Dendritic cell treated with granulocyte-macrophage colony-stimulating factor and Interleukin-4, amounts not matched to agents 40 ng/mL and 50 ng/mL, for 4 days (primary cell): ENCODE measurements at regions not wholly inside any gene's neighbourhood (a gene's known extent, or its start where the extent isn't known, plus 50 kb on each side); places are given as distances from the start of the nearest gene placed in this dataset.

Experiments
- H3K27ac Mint-ChIP-seq: one replicate; pipeline ENCODE4 v1.8.0; 2022; ENCODE audit warnings: mild to moderate bottlenecking, mixed read lengths
- H3K27me3 Mint-ChIP-seq: one replicate; pipeline ENCODE4 v1.8.0; 2022; ENCODE audit warnings: mild to moderate bottlenecking, mixed read lengths
- H3K36me3 Mint-ChIP-seq: one replicate; pipeline ENCODE4 v1.8.0; 2022; ENCODE audit warnings: low read depth, mixed read lengths
- H3K4me1 Mint-ChIP-seq: one replicate; pipeline ENCODE4 v1.8.0; 2022; ENCODE audit warnings: low read depth, mixed read lengths
- H3K4me3 Mint-ChIP-seq: one replicate; pipeline ENCODE4 v1.8.0; 2022; ENCODE audit warnings: mild to moderate bottlenecking, moderate library complexity, mixed read lengths
- H3K9me3 Mint-ChIP-seq: one replicate; pipeline ENCODE4 v1.8.0; 2022; ENCODE audit warnings: mixed read lengths
- intact Hi-C: fragments of 100-400 bp; cut with micrococcal nuclease; formaldehyde crosslinking; loops from one replicate; pipeline ENCODE4 v1.15.0; 2022

DNA sequence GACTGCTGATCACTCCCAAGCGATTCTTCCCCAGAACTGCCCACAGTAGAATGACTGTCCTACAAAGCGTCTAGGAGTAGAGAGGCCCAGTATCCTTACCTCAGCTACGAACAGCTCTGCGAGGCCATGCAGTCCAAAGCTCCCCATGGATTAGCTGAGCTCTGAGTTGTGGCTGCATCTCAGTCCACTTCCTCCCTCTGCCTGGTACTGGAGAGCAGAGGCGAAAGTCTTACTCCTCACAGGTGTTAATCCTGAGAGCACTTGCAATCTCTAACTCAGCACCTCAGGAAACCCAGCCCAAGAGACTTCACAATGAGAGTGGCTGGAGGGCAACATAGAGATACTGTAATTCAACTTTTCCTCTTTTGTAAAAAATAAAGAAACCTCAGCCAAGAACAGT lies 493.1 kb downstream of the BCAT1 start:
- intact Hi-C loops: no loop called here

DNA sequence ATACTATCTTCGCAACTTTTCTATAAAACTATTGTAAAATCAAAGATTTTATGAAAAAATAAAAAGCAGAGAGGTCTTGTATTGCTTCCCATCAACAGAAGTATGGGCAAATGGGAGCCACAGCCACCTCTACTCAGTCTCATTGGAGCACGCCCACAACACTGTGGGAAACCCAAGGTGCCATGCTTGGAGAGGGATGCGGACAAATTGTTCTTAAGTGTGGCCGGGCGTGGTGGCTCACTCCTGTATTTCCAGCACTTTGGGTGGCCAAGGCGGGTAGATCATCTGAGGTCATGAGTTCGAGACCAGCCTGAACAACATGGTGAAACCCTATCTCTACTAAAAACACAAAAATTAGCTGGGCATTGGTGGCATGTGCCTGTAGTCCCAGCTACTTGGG lies 498.2 kb upstream of the SOX5 start:
- no peak overlapping the region for H3K27ac Mint-ChIP-seq
- no peaks in the 10 kb centered on the region for H3K9me3 Mint-ChIP-seq
- no peaks in the 10 kb centered on the region for H3K4me1 Mint-ChIP-seq
- no peaks in the 10 kb centered on the region for H3K36me3 Mint-ChIP-seq
- H3K27me3 Mint-ChIP-seq: no peaks in the 10 kb centered on the region
- no peak overlapping the region for H3K4me3 Mint-ChIP-seq
- intact Hi-C loops: no loop called here

More for the DNA sequence above, 493.1 kb downstream of the BCAT1 start:
- no peaks in the 10 kb centered on the region for H3K27me3 Mint-ChIP-seq
- no peaks in the 10 kb centered on the region for H3K36me3 Mint-ChIP-seq
- no peaks in the 10 kb centered on the region for H3K4me1 Mint-ChIP-seq
- H3K27ac Mint-ChIP-seq: no peak overlapping the region
- no peak overlapping the region for H3K4me3 Mint-ChIP-seq
- H3K9me3 Mint-ChIP-seq: no peaks in the 10 kb centered on the region

DNA sequence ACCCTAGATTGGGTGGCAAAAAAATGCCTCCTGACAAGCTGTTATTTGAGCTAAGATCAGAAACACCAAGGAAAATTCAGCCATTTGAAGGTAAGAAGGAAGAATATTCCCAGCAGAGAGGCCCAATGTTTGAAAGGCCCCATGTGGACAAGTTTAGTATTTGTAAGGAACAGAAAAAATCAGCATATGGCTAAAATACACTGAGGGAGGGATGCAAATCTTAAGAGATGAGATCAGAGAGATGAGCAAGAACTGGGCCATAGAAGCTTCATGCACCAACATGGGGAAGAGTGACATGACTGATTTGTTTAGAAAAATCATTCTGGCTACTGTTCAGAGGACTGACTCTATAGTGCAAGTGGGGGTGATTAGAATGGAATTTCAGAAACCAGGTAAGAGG lies 496.8 kb upstream of the SOX5 start:
- H3K4me1 Mint-ChIP-seq: no peaks in the 10 kb centered on the region
- no peaks in the 10 kb centered on the region for H3K27me3 Mint-ChIP-seq
- H3K9me3 Mint-ChIP-seq: no peaks in the 10 kb centered on the region
- H3K4me3 Mint-ChIP-seq: no peak overlapping the region
- H3K27ac Mint-ChIP-seq: no peak overlapping the region
- intact Hi-C loops: no loop called here
- H3K36me3 Mint-ChIP-seq: no peaks in the 10 kb centered on the region

DNA sequence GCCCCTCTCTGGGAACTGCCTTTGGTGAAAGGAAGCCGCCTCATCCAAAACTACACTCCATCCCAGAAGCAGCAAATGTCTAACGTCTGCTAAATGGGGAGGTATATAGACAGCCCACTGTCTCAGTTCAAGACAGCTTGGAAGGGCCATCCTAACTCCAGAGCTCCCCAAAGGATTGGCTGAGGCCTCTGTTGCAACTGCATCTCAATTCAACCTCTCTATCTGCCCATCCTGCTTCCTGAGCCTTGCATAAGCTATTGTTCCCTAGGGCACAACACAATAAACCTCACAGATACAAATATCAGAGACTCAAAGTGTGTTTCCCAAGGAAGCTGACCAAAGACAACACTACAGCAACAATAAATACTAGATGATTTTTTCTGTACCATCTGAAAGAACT lies 495.2 kb upstream of the SOX5 start:
- Mint-ChIP-seq H3K4me3 (no peak overlapping the region), H3K27ac (no peak overlapping the region), H3K4me1 (no peaks in the 10 kb centered on the region), H3K9me3 (no peaks in the 10 kb centered on the region), H3K27me3 (no peaks in the 10 kb centered on the region), H3K36me3 (no peaks in the 10 kb centered on the region)
- intact Hi-C loops: no loop called here

DNA sequence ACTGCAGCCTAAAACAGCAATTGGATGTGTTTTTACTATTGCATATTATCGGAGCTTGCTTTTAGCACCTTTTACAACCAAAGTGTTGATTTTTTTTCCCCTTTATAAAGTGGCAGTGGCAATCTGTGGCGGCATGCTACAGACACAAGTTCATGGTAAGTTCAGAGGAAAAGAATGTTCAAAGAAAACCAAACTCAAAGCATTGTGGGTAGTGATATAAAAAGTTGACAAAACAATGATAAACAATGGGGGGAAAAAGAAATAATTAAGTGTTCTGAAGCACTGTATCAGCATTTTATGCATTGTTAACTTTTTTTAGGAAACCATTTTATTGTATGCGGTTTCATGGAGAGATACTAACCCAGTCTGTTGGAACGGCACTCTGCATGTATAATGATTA lies 492.0 kb upstream of the SOX5 start:
- no peaks in the 10 kb centered on the region for H3K36me3 Mint-ChIP-seq
- H3K9me3 Mint-ChIP-seq: no peaks in the 10 kb centered on the region
- no peaks in the 10 kb centered on the region for H3K4me1 Mint-ChIP-seq
- intact Hi-C loops: no loop called here
- no peaks in the 10 kb centered on the region for H3K27me3 Mint-ChIP-seq
- no peak overlapping the region for H3K27ac Mint-ChIP-seq
- H3K4me3 Mint-ChIP-seq: no peak overlapping the region

DNA sequence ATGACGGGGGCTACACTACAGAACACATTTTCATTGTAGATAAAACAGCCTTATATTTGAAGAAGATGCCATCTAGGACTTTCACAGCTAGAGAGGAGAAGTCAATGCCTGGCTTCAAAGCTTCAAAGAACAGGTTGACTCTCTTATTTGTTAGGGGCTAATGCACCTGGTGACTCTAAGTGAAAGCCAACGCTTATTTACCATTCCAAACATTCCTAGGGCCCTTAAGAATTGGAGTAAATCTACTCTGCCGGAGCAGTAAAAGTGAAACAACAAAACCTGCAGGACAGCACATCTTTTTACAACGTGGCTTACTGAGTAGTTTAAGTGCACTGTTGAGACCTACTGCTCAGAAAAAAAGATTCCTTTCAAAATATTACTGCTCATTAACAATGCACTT lies 487.2 kb upstream of the SOX5 start:
- Mint-ChIP-seq H3K27me3 (no peaks in the 10 kb centered on the region), H3K4me1 (no peaks in the 10 kb centered on the region), H3K36me3 (no peaks in the 10 kb centered on the region), H3K4me3 (no peak overlapping the region), H3K27ac (no peak overlapping the region), H3K9me3 (no peaks in the 10 kb centered on the region)
- intact Hi-C loops: no loop called here

DNA sequence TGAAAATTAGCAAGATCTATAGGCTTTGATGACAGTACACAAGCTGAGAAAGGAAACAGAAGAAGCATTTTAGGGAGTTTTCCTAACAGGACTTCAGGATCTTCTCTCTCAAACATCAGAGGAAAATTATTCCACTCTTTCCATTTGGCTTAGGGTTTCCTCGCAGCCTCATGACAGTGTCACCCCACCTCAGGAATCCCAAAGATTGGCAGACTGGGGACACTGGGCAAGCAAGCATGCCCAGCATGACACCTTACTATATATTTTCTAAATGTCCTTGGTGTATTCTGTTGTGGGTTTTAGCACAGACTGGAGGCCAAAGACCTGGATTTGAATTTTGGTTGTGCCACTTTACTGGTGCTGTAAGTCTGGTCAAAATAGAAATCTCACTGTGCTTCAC lies 482.4 kb upstream of the SOX5 start:
- intact Hi-C loops: no loop called here
- no peak overlapping the region for H3K4me3 Mint-ChIP-seq
- no peaks in the 10 kb centered on the region for H3K9me3 Mint-ChIP-seq
- H3K4me1 Mint-ChIP-seq: no peaks in the 10 kb centered on the region
- no peaks in the 10 kb centered on the region for H3K36me3 Mint-ChIP-seq
- H3K27me3 Mint-ChIP-seq: no peaks in the 10 kb centered on the region
- no peak overlapping the region for H3K27ac Mint-ChIP-seq

DNA sequence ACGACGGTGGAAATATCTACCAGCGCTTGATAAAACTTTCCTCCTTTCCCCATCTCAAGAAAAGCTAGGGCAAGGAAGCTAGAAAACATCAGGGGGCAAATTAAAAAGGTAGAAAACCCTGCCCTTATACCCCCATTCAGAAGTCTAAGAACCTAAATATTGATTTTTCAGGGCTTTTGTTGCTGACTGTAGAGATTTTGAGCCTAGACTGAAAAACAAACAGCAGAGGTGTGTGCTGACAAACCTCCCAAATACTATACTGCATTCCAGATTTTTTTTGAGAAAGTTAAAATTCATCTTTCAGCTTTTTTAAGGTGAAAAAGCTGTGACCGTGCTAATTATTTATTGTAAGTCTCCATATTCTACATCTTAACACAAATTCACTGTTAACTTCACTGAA lies 478.3 kb upstream of the SOX5 start:
- Mint-ChIP-seq H3K36me3 (no peaks in the 10 kb centered on the region), H3K27me3 (no peaks in the 10 kb centered on the region), H3K4me1 (no peaks in the 10 kb centered on the region), H3K4me3 (no peak overlapping the region), H3K9me3 (no peaks in the 10 kb centered on the region), H3K27ac (no peak overlapping the region)
- intact Hi-C loops: no loop called here

DNA sequence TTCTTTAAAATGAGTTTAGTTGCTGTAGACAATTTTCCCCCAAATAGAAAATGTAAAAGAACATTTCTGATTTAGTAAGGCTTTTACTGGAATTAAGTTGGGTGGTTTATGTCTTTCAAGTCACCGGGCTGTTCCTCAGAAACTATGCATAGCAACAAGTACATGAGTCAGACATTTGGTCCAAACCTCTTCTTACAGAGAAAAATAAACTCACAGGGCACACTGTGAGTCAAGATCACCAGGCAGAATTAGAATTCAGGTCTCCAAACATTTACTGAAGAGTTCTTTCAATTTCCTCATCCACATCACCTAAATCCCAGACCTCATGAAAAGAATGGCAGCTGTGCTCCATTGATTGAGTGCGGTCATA lies 476.1 kb upstream of the SOX5 start:
- Mint-ChIP-seq H3K4me3 (no peak overlapping the region), H3K27ac (no peak overlapping the region), H3K4me1 (no peaks in the 10 kb centered on the region), H3K9me3 (no peaks in the 10 kb centered on the region), H3K27me3 (no peaks in the 10 kb centered on the region), H3K36me3 (no peaks in the 10 kb centered on the region)
- intact Hi-C loops: no loop called here

DNA sequence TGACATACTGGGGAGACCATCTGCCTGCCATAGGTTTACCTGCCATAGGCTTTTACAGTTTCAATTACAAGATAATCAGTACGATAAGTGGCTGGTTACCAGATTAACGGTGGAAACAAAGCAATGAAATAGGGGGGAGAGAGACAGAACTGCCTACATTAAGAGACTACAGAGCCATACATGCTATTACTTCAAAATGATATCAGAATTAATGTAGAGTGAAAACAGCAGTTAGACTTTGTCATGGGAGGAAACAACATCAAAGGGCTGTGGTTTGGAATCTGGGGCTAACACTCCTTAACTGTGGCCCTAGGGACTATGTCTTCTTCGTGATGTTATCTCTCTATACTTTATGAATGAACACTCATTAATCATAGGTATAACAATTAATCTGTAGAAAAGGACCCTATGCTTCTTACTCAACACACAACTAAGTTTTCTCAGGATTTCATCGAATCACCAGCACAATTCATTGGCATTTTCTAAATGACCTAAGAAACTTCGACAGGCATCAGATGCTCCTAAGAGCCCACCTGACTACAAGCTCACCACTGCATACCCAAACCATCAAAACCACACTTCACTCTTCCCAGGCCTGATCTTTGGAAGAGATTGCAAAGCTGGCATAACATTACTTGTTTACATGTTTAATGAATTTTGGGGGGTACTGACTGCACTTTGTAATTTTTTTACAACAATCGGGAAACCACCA lies 475.6 kb upstream of the SOX5 start:
- Mint-ChIP-seq H3K4me1 (no peaks in the 10 kb centered on the region), H3K36me3 (no peaks in the 10 kb centered on the region), H3K27ac (no peak overlapping the region), H3K27me3 (no peaks in the 10 kb centered on the region), H3K4me3 (no peak overlapping the region), H3K9me3 (no peaks in the 10 kb centered on the region)
- intact Hi-C loops: no loop called here

DNA sequence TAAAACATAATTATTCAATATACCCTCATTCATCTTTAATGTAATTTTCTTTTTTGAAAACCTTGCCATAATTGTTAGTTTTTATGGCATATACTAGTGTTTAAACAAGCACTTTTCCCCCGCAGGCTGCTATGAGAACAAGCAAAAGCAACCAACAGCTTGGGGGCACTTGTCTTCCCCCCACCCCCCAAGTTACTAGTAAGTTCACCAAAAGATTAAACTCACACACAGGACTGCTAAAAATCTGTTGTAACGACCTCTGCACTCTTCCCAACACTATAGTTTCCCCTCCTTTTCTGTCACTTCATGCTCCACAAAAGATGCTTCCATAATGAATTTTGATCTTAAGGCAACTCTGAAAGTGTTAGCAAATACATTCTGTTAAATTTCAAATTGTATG lies 474.9 kb upstream of the SOX5 start:
- Mint-ChIP-seq H3K27me3 (no peaks in the 10 kb centered on the region), H3K36me3 (no peaks in the 10 kb centered on the region), H3K4me3 (no peak overlapping the region), H3K27ac (no peak overlapping the region), H3K9me3 (no peaks in the 10 kb centered on the region), H3K4me1 (no peaks in the 10 kb centered on the region)
- intact Hi-C loops: no loop called here

DNA sequence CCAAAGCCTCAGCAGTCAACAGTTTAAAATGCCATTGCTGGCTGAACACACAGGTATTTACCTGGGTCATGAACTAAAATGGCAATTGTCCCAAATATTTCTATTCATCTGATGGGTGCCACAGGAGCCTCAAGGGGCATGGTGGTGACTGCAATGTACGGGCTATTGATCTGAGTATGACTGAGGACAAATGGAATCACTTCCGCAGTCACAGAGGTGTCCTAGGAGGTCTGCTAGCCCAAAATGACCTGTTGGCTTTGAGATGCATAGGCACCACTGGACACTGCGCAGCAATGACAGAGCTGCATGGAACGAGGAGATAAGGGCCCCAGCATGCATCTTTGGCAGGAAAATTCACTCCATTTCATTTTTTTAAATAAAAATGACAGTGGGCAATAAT lies 474.1 kb upstream of the SOX5 start:
- H3K4me3 Mint-ChIP-seq: no peak overlapping the region
- intact Hi-C loops: no loop called here
- no peaks in the 10 kb centered on the region for H3K27me3 Mint-ChIP-seq
- no peaks in the 10 kb centered on the region for H3K9me3 Mint-ChIP-seq
- H3K4me1 Mint-ChIP-seq: no peaks in the 10 kb centered on the region
- no peaks in the 10 kb centered on the region for H3K36me3 Mint-ChIP-seq
- H3K27ac Mint-ChIP-seq: no peak overlapping the region

DNA sequence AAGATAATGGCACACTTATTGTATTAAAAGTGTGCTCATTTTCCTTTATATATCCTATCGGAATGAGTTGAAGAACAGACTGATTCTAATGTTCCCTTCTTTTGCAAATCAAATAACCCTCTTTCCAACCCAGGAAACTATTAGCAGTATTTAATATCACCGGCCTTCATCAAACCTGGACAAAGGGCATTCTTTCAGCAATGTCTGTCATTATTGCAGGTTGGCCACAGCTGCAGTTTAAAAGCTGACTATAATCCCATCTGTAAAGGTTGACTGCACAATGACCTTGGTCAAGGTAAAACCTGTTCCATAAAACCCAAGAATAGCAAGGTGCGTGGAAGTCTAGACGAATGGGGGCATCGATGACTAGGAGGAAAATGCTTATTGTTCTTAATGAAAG lies 472.3 kb upstream of the SOX5 start:
- intact Hi-C loops: no loop called here
- Mint-ChIP-seq H3K4me1 (no peaks in the 10 kb centered on the region), H3K4me3 (no peak overlapping the region), H3K36me3 (no peaks in the 10 kb centered on the region), H3K27ac (no peak overlapping the region), H3K27me3 (no peaks in the 10 kb centered on the region), H3K9me3 (no peaks in the 10 kb centered on the region)

DNA sequence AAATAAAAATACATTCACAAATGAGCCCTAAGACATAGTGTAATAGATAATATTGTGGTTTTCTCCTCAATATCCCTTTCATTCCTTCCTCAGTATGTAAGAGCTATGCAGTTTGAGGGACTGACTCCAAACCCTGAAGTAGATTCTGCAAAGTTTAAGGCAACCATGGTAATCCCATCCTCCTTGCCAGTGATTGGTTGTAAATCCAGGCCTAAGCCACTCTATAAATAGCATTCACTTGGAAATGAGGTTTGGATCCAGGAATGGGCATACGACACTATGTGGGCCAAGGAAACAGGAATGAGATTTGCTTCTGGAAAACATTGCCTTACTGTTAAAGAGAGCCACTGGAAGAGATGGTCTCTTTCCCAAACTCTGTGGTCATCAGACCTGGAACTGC lies 468.7 kb upstream of the SOX5 start:
- Mint-ChIP-seq H3K9me3 (no peaks in the 10 kb centered on the region), H3K4me3 (no peak overlapping the region), H3K36me3 (no peaks in the 10 kb centered on the region), H3K27ac (no peak overlapping the region), H3K27me3 (no peaks in the 10 kb centered on the region), H3K4me1 (peaks cover 18% of the 10 kb centered on the region)
- intact Hi-C loops: no loop called here

DNA sequence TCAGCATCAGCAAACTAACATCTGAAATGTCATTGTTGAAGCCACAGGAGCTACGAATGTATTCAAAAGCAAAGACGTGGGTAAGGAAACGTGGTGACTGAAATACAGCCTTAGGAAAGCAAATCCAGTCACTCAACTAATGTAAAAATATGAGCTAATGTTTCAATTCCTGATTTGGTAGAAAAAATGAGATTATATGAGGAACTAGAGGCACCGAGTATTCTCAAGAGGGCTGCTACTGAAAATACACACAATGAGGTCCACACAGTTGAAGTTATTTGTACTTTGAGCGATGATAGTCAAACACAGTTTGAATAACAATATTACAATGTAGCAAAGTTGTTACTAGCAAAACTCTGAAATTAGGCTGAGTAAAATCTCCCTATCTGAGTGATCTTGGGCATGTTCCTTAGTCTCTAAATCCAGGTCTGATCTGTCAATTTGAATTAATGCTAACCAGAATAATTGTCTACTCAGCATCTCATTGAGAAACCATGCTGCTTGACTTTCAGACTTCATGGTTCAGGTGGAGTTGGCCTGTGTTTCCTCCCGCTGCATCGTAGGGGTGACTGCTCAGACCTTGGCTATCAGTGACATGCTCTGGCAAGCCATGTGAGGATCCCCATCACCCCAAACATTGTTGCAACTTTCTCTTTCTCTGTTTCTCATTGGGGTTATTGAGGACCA lies 467.1 kb upstream of the SOX5 start:
- H3K4me3 Mint-ChIP-seq: no peak overlapping the region
- H3K27ac Mint-ChIP-seq: peak overlapping the region; percentile 37
- H3K4me1 Mint-ChIP-seq: peaks cover 18% of the 10 kb centered on the region
- H3K36me3 Mint-ChIP-seq: no peaks in the 10 kb centered on the region
- intact Hi-C loops: no loop called here
- no peaks in the 10 kb centered on the region for H3K9me3 Mint-ChIP-seq
- no peaks in the 10 kb centered on the region for H3K27me3 Mint-ChIP-seq
